Neural cell (in vitro differentiated cells): ENCODE measurements at regions not wholly inside any gene's neighbourhood (a gene's known extent, or its start where the extent isn't known, plus 50 kb on each side); places are given as distances from the start of the nearest gene placed in this dataset.

Experiments
- H2AFZ ChIP-seq: fragments of 200-600, 300-800 bp; sonication (generic), shearing (Covaris generic); 2 replicates; pipeline ENCODE4 v1.6.0; 2014; ENCODE audit warnings: low read depth, mild to moderate bottlenecking, antibody characterized with exemption, low read length, moderate library complexity
- H3F3A ChIP-seq: fragments of 200-600 bp; shearing (Covaris generic); 2 replicates; pipeline ENCODE4 v1.6.1; 2016; ENCODE audit warnings: mild to moderate bottlenecking, moderate library complexity, mixed read lengths, antibody characterized with exemption, low read length; ENCODE audit not compliant: insufficient read depth, poor library complexity, severe bottlenecking
- H3K27ac ChIP-seq: fragments of 200-600, 300-800 bp; sonication (generic), shearing (Covaris generic); 2 replicates; pipeline ENCODE4 v1.5.1; 2014; ENCODE audit warnings: mild to moderate bottlenecking, low read length, moderate library complexity
- H3K27me3 ChIP-seq: fragments of 300-800, 200-600 bp; sonication (generic), shearing (Covaris generic); 2 replicates; pipeline ENCODE4 v1.6.0; 2014; ENCODE audit warnings: mild to moderate bottlenecking, low read depth, low read length, moderate library complexity; ENCODE audit not compliant: insufficient read depth
- H3K36me3 ChIP-seq: fragments of 300-800, 200-600 bp; sonication (generic), shearing (Covaris generic); 2 replicates; pipeline ENCODE4 v1.5.1; 2014; ENCODE audit warnings: mild to moderate bottlenecking, antibody characterized with exemption, low read length, moderate library complexity; ENCODE audit not compliant: insufficient read depth
- H3K4me2 ChIP-seq: fragments of 300-800, 200-600 bp; sonication (generic), shearing (Covaris generic); 2 replicates; pipeline ENCODE4 v1.6.0; 2014; ENCODE audit warnings: mild to moderate bottlenecking, low read length
- H3K4me3 ChIP-seq: fragments of 300-800, 200-600 bp; sonication (generic), shearing (Covaris generic); 2 replicates; pipeline ENCODE4 v1.5.1; 2014; ENCODE audit warnings: mild to moderate bottlenecking, low read length, moderate library complexity
- H3K79me2 ChIP-seq: fragments of 200-600 bp; shearing (Covaris generic); replicated peaks from 2 replicates; pipeline ENCODE4 v1.6.0; 2014; ENCODE audit warnings: mild to moderate bottlenecking, low read length, moderate library complexity; ENCODE audit not compliant: insufficient read depth
- H3K9ac ChIP-seq: fragments of 300-800, 200-600 bp; sonication (generic), shearing (Covaris generic); 2 replicates; pipeline ENCODE4 v1.6.1; 2016; ENCODE audit warnings: mild to moderate bottlenecking, low read length, mixed read lengths
- H3K9me2 ChIP-seq: fragments of 200-600 bp; shearing (Covaris generic); 2 replicates; pipeline ENCODE4 v1.6.1; 2016; ENCODE audit warnings: mild to moderate bottlenecking, low read length, mixed read lengths; ENCODE audit not compliant: insufficient read depth
- H3K9me3 ChIP-seq: fragments of 200-600, 300-800 bp; sonication (generic), shearing (Covaris generic); 2 replicates; pipeline ENCODE4 v1.6.1; 2016; ENCODE audit warnings: mild to moderate bottlenecking, mixed run types, low read length, moderate library complexity, mixed read lengths
- H4K20me1 ChIP-seq: fragments of 200-600 bp; shearing (Covaris generic); 2 replicates; pipeline ENCODE4 v1.6.1; 2016; ENCODE audit warnings: mild to moderate bottlenecking, mixed run types; ENCODE audit not compliant: insufficient read depth
- CTCF ChIP-seq: fragments of 450-650 bp; IDR thresholded peaks from 2 replicates; pipeline ENCODE4 v1.5.1; 2014; ENCODE audit warnings: antibody characterized with exemption, mild to moderate bottlenecking, moderate library complexity; ENCODE audit not compliant: poor library complexity, severe bottlenecking
- EP300 ChIP-seq: fragments of 450-650 bp; conservative IDR thresholded peaks from 2 replicates; pipeline ENCODE4 v1.6.1; 2014; ENCODE audit warnings: antibody characterized with exemption, mild to moderate bottlenecking, moderate library complexity; ENCODE audit not compliant: poor library complexity, severe bottlenecking
- EZH2 ChIP-seq: fragments of 200-600, 300-800 bp; shearing (Covaris generic), sonication (generic); IDR thresholded peaks from 2 replicates; pipeline ENCODE4 v1.6.1; 2014; ENCODE audit warnings: antibody characterized with exemption, low read length, borderline replicate concordance, mild to moderate bottlenecking; ENCODE audit not compliant: insufficient read depth, poor library complexity, severe bottlenecking
- MXI1 ChIP-seq: fragments of 450-650 bp; conservative IDR thresholded peaks from 2 replicates; pipeline ENCODE4 v1.6.1; 2014; ENCODE audit warnings: antibody characterized with exemption, mild to moderate bottlenecking; ENCODE audit not compliant: poor library complexity, severe bottlenecking
- POLR2AphosphoS5 ChIP-seq: IDR thresholded peaks from 2 replicates; pipeline ENCODE4 v1.6.1; 2012
- RAD21 ChIP-seq: fragments of 450-650 bp; conservative IDR thresholded peaks from 2 replicates; pipeline ENCODE4 v1.6.1; 2014; ENCODE audit warnings: antibody characterized with exemption, mild to moderate bottlenecking, moderate library complexity
- REST ChIP-seq: IDR thresholded peaks from 2 replicates; pipeline ENCODE4 v1.6.1; 2012; ENCODE audit warnings: borderline replicate concordance
- SMC3 ChIP-seq: fragments of 450-650 bp; conservative IDR thresholded peaks from 2 replicates; pipeline ENCODE4 v1.6.1; 2014; ENCODE audit warnings: antibody characterized with exemption, mild to moderate bottlenecking, moderate library complexity; ENCODE audit not compliant: poor library complexity
- TAF1 ChIP-seq: IDR thresholded peaks from 2 replicates; pipeline ENCODE4 v1.6.1; 2012; ENCODE audit warnings: low read depth

- H3K27me3 ChIP-seq: no peaks in the 10 kb centered on the region
- H3K4me3 ChIP-seq: no peak overlapping the region
- TF ChIP-seq TAF1 (no peak), CTCF (no peak), SMC3 (no peak), POLR2AphosphoS5 (no peak), EZH2 (no peak), MXI1 (no peak), RAD21 (no peak), REST (no peak), EP300 (no peak)
- H3K4me2 ChIP-seq: no peak overlapping the region
- H4K20me1 ChIP-seq: no peaks in the 10 kb centered on the region
- no peaks in the 10 kb centered on the region for H3K79me2 ChIP-seq
- no peaks in the 10 kb centered on the region for H3K9me2 ChIP-seq
- H3K27ac ChIP-seq: peak overlapping the region; percentile 96
- peaks cover 7% of the 10 kb centered on the region for H3F3A ChIP-seq
- no peak overlapping the region for H2AFZ ChIP-seq
- H3K36me3 ChIP-seq: no peaks in the 10 kb centered on the region
- no peaks in the 10 kb centered on the region for H3K9me3 ChIP-seq
- H3K9ac ChIP-seq: peak overlapping the region; percentile 73
These were observed 381.1 kb upstream of the ZMIZ1 start for GRCh38 chr10:78687626-78688025.

GRCh38 chr10:78688230-78688900 lies 380.4 kb upstream of the ZMIZ1 start:
- H3K4me2 ChIP-seq: no peak overlapping the region
- H3F3A ChIP-seq: peaks cover 7% of the 10 kb centered on the region
- H3K9me3 ChIP-seq: no peaks in the 10 kb centered on the region
- peak overlapping the region; percentile 75 for H2AFZ ChIP-seq
- H3K9me2 ChIP-seq: no peaks in the 10 kb centered on the region
- H3K9ac ChIP-seq: peak overlapping the region; percentile 73
- TF ChIP-seq MXI1: no peak
- no peak for TF ChIP-seq EZH2
- TF ChIP-seq RAD21: no peak
- H3K79me2 ChIP-seq: no peaks in the 10 kb centered on the region
- no peaks in the 10 kb centered on the region for H4K20me1 ChIP-seq
- H3K27me3 ChIP-seq: no peaks in the 10 kb centered on the region
- peak overlapping the region; percentile 96 for H3K27ac ChIP-seq
- H3K4me3 ChIP-seq: peak overlapping the region; percentile 22
- H3K36me3 ChIP-seq: no peaks in the 10 kb centered on the region
